Limb (tissue), 2 donors: ENCODE measurements at regions not wholly inside any gene's neighbourhood (a gene's known extent, or its start where the extent isn't known, plus 50 kb on each side); places are given as distances from the start of the nearest gene placed in this dataset.
A peak's percentile ranks its signal among the peaks of the same experiment; 100 is the strongest.

Experiments used
- DNase-seq, 2 donors: peaks; one replicate each; pipeline ENCODE4 v3.0.0-alpha.2; 2016; ENCODE audit errors: extremely low spot score in 2 of 2

- no peak for DNase-seq
Observed at GRCh38 chr20:59376109-59376841, 75.9 kb downstream of the EDN3 start.

GRCh38 chr20:59376998-59377397 is 76.6 kb downstream of the EDN3 start:
- no peak for DNase-seq

DNA sequence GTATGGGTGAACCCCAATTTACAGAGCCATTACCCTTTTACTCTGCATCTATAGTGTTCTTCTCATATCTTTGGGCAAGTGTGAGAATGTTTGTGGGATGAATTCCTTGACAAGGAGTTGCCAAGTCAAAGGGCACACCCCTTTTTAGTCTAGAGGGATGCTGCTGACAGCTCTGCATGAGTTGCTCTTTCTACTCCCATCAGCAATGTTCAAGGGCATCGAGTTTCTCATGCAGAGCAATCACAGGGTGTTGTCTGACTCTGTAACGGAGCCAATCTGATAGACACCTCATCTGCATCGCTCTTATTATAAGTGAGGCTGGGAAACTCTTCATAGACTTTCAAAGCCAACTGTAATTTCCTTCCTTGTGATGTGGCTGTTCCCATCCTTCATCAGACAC is 77.4 kb downstream of the EDN3 start:
- DNase-seq: no peak

GRCh38 chr20:59378396-59378795 is 78.0 kb downstream of the EDN3 start:
- no peak for DNase-seq

GRCh38 chr20:59378966-59379365 is 78.6 kb downstream of the EDN3 start:
- no peak for DNase-seq

DNA sequence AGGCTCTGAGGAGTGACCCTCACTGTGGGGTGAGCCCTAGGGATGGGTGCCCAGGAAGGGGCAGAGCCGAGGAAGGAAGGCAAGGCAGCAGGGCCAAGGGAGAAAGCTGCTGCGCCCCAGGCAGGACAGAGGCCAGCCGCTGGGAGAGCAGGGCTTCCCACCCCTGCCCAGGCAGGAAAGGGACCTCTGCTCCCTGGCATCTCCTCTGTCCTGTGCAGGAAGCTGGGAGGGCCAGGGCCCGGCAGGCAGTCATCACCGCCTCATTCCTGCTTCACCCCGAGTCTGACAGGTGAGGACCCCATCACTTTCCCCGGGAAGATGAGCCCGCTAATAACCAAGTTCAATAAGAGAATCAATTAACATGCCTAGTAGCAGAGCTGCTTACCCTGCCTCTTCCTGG is 81.3 kb downstream of the EDN3 start:
- DNase-seq: no peak

DNA sequence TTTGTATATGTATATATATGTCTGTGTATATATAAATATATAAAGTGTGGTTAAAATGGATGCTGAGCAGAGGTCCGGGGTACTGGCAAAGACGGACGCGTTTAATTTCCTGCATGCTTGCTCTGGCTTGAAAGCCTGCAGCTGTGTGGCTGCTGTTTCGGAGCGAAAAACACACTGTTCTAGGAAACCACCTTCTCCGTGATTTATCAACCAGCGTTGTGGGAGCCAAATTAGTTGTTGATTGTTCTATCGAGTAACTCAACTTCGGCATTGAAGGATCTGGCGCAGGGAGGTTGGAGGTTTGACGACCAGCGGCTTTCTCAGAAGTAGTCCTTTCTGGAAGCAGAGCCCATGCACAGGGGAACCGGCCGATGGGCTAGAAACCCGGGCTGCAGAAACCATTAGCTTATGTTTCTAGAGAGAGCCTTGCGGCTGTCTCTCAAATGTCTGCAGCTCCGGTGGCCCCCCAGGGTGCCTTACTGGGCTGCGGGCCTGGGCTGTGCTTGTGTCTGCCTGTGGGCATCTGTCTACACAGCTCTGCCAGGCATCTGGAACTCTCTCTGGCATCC is 81.8 kb downstream of the EDN3 start:
- no peak for DNase-seq

DNA sequence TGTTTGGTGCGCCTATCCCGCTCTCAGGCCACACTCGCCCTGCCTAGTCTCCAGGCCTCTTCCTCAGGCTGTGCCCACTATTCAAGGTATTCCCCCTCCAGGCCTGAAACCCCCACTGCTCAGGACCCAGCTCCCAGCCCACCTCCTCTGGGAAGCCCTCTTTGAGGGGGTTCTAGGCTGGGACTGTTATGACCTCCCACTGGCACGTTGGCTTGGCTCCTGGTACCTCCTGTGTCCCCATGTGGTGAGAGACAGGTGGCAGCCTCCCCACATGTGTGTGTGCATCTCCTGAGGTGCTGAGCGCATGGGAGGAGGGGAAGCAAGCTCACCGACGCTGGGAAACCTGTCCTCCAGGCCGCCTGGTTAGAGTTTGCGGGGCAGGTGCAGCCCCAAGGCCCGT is 82.5 kb downstream of the EDN3 start:
- no peak for DNase-seq

DNA sequence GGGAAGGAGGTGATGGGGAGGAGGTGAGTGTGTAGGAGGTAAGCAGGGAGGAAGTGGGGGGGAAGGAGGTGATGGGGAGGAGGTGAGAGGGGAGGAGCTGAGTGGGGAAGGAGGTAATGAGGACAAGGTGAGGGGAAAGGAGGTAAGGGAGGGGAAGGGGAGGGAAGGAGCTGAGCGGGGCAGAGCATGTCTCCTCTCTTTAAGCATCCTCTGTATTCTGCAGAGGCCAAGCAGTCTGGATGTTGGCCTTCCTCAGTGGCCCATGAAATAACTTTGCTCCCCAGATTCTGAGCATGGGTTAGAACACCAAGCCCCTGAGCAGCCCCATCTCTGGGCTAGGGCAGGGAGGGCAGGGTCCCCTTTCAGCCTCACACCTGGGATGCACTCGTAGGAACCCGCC is 84.6 kb downstream of the EDN3 start:
- no peak for DNase-seq

DNA sequence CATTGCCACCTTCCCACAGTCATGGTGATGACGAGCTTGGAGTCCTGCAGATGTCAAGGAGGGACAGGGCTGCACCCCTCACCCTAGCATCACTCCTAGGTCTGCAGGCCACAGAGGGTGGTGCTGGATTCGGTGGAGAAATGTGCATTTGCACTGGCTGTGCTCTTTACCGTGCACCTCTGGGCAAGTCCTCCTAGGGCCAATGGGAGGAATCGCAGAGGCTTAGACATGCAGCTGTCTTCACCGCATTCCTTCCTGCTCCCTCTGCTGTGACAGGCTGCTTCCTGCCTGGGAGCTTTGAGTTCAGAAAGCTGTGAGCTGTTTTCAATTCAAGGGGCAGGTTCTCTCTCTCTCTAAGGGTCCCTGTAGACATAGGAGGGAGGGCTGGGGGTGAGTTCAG is 85.1 kb downstream of the EDN3 start:
- peak in 1 of 2 donors; percentile 63 for DNase-seq

DNA sequence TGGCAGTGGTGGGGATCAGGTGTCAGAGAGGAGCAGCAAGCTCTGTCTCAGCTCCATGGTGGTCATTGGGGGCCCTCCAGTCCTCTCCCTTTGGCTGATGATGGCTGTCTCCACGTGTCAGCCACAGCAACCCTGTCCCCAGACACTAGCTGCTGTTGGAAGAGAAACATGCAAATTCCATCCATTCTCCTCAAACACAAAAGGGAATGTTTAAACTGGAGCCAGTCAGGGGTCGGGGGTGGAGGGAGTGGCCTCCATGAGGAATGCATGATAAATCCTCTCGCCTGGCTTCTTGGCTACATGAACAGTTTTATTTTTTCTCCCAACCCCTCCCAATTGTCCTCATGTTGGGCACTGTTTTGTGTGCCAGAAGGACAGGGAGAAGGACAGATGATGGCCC is 86.4 kb downstream of the EDN3 start:
- no peak for DNase-seq

DNA sequence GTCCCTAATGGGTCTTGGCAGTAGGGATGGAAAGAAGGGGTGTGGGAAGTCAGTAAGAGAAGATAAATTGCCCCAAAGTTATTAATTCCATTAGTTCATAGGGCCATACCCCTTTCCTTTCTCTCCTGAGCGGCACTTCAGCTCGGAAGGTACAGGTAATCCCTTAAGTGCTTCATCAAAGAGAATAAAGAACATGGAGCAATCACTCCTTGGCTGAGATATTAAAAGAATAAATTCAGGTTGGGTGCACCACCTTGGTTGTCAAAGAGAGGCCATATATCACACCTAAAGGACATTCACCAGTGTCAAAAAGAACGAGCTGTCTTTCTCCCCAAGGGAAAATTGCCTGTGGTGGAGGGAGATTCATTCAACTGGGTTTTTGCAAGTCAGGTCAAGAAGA is 87.5 kb downstream of the EDN3 start:
- DNase-seq: no peak

DNA sequence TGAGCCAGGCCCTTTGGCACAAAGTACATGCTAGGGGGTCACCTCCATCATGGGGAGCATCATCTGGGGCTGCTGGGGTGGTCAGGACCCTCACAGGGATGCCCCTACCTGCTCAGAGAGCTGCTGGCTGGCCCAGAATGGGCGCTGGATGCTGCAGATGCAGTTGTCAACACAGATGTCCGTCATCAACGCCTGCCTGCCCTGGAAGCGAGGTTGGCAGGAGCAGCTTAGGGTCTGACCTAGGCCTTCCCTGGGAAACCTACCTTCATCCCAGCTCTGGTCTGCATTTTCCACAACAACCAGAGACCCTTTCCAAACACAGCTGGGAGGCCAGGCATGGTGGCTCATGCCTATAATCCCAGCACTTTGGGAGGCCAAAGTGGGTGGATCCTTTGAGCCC is 88.0 kb downstream of the EDN3 start:
- DNase-seq: no peak

DNA sequence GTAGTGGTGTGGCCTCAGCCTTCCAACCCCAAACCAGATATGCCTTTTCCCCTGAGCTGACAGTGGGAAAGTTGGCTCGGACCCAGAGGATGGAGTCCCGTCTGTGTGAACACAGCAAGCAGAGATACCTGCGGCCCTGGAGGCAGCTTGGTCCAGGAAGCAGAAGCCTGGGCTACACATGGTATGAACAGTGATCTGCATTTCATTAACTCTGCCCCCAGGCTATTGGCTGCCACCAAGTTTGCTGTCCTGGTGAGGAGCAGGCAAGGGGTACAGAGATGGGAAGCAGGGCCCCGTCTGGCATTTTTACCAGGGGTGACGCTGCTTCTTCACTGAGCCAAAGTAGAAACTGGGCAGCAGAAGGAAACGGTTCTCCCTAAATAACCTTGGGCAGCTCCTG is 90.0 kb downstream of the EDN3 start:
- DNase-seq: no peak

DNA sequence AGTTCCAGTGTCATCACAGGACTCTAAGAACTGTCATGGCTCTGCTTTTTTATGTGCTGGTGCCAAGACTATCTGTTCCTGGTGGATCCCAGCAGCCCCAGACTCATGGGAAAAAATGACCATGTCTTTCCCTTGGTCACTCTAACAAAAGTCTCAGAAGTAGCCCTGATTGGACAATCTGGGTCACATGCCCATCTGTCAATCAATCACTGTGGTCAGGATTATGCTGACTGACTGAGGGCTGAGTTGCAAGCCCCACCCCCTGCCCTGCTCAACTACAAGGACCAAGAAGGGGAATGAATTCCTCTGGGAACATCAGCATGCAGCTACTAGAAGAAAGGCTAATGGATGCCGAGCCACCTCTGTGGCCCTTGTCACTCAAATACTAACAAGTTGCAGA is 91.6 kb downstream of the EDN3 start:
- DNase-seq: no peak

DNA sequence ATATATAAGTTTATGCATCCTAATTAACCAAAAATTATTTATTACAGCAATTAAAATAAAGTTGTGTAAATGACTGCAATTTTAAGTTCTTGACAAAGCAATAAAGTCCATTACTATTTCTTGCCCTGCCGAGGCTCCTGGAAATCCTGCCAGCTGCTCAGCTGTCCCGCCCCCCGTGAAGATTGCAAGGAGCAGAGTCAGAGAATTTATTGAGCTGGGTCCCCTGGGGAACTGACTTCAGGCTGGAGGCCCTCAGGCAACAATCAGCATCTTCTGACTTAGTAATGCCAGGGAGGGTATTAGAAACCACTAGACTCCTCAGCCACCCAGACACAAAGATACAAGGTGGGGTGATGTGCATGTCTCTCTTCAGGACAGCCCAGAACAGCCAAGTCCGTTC is 92.3 kb downstream of the EDN3 start:
- DNase-seq: no peak

GRCh38 chr20:59393142-59393541 is 92.7 kb downstream of the EDN3 start:
- DNase-seq: no peak

DNA sequence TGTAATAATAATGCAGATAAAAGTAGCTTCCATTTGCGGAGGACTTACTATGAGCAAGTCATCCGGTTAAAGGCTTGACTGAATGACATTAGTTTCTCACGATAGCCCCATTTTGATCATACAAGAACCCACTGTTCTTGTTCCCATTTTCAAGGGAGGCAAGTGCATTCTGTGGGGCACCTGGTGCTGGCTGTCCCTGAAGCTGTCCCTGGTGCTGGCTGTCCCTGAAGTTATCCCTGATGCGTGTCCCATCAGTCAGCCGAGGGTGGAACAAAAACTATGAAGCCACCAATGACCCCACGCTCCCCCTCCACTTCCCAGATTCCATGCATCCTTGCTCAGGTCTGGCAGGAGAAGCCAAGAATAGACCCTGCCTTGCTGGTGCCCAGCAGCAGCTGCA is 95.3 kb downstream of the EDN3 start:
- no peak for DNase-seq

DNA sequence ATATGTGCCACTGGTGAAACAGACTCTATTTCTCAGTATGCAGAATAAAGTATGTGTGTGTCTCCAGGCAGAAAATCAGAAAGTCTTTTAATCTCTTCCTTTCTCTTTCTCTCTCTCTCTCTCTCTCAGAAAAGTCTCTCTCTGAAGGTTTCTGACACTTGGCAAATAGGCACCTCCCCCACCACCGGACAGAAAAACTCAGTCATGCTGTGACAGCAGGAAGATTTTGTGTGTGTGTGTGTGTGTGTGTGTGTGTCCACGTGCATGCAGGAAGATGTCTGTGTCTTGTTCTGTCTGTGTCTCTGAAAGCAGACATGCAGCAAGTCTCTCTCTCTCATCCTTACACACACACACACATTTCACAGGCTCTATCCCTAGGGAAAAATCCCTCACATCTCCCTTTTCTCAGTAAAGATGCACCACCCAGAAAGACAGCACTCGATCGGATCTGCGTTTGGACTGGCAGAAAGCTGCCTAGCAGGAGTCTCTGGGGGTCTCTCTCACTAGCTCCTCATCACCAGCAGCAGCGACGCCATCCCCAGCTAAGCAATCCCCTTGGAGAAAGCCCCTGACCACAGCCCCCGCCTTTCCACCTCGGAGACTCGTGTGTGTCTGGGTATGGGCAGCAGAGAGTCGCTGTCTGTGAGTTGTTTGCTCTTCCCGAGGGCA is 98.3 kb downstream of the EDN3 start:
- no peak for DNase-seq

DNA sequence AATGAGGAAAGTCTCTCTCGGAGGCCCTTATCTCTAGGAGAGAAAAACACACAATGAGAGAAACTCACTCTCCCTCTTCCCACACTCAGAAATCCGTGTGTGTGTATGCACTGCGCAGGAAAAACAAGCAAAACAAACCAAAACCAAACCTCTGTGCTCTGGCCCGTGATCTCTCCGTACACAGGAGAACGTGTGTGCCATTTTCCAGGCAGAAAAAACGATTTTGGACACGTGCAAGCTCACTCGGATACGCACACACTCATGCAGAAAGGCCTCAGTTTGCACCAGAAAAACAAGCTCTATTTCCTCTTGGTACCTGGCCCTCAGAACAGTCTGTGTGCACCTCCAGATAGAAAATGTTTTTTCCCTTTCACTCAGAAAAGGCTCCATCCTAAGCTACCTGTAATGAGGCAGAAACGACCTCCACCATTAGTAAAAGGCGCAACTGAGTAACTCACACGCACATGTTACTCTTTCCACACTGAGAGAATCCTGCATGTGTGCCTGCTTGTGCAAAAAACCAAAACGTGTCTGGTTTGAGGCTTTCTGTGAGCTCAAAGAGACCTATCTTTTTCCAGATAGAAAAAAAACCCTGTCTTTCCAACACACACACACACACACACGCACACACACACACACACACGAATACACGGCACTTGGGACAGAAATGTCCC is 99.2 kb downstream of the EDN3 start:
- no peak for DNase-seq

DNA sequence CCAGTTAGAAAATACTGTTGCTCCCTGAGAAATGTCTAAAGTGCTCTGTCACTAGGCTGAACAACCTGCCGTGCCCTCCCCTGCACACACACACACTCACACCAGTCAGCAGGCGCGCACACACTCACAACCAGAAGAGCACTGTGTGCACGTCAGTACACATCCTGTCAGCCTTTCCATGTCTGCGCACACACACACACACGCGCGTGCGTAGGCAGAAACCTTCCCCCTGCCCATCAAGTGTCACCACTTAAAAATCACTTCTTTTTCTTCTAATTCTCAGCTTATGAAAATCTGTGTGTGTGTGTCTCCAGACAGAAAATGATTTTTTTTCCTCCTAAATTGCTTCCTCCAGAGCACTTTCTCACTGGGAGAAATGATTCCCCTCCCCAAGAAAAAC is 100.3 kb downstream of the EDN3 start:
- DNase-seq: no peak

DNA sequence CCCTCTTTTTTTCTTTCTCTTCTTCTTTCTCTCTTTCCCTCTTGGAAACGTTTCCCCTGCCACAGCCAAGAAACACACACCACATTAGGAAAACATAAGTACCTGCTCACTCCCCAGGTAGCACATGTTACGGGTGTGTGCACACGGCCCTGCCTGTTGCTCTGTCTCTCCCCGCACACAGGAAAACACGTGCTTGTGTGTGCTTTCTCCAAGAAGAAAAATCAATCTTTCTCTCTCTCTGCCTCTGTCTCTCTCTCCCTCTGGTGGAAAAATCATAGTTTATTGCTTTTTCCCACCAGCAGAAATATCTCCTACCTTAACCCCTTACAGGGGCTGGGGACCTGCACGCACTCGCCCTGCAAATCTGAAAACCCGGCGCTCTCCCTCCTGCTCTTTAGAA is 102.3 kb downstream of the EDN3 start:
- peak; percentile 57 to 79 for DNase-seq
